Tibial artery (tissue), 4 donors: ENCODE measurements at regions not wholly inside any gene's neighbourhood (a gene's known extent, or its start where the extent isn't known, plus 50 kb on each side); places are given as distances from the start of the nearest gene placed in this dataset.

Source experiments
- DNase-seq, 2 donors: peaks; one replicate each; pipeline ENCODE4 v3.0.0-alpha.2; 2019
- H3K27ac ChIP-seq, 2 donors: fragments of 200-600 bp; sonication (generic) in 1 of 2; 1 replicate in 1 of 2; 2 replicates in 1 of 2; pipeline ENCODE4 v1.5.1; 2018 to 2019; ENCODE audit warnings: mild to moderate bottlenecking in 1 of 2
- H3K27me3 ChIP-seq, 2 donors: fragments of 200-600 bp; sonication (generic) in 1 of 2; one replicate each; pipeline versions ENCODE4 v1.5.1 to v1.6.0; 2016 to 2019
- H3K36me3 ChIP-seq, 3 donors: fragments of 200-600 bp; sonication (generic) in 2 of 3; one replicate each; pipeline ENCODE4 v1.5.1; 2016 to 2019; ENCODE audit warnings: mild to moderate bottlenecking in 2 of 3
- H3K4me1 ChIP-seq, 4 donors: fragments of 200-600 bp; sonication (generic) in 2 of 4; 1 replicate in 3 of 4; 2 replicates in 1 of 4; pipeline ENCODE4 v1.5.1; 2016 to 2019
- H3K4me3 ChIP-seq, 2 donors: fragments of 200-600 bp; sonication (generic) in 1 of 2; 1 replicate in 1 of 2; 2 replicates in 1 of 2; pipeline ENCODE4 v1.5.1; 2018 to 2019; ENCODE audit warnings: mild to moderate bottlenecking in 2 of 2
- H3K9me3 ChIP-seq, 3 donors: fragments of 200-600 bp; sonication (generic) in 1 of 3; one replicate each; pipeline ENCODE4 v1.5.1; 2016 to 2019
- intact Hi-C: fragments of 100-400 bp; cut with DNase I; formaldehyde crosslinking; loops from one replicate; pipeline ENCODE4 v1.15.0; 2023; ENCODE audit warnings: low total_unique reads
- TF ChIP-seq, protein P1 (sequence below), 2 experiments: fragments of 200-600 bp in 1 of 2; fragments of 450-650 bp in 1 of 2; IDR thresholded peaks; one replicate each; pipeline ENCODE4 v1.5.1; 2017 to 2019; ENCODE audit warnings: antibody characterized with exemption in 2 of 2, mild to moderate bottlenecking in 1 of 2, moderate library complexity in 1 of 2

GRCh38 chr5:73328640-73329039 lies 119.9 kb downstream of the FOXD1 start:
- Histone ChIP-seq H3K4me1 (no peaks in the 10 kb centered on the region), H3K27ac (no peak overlapping the region), H3K4me3 (no peak overlapping the region), H3K36me3 (no peaks in the 10 kb centered on the region), H3K27me3 (no peaks in the 10 kb centered on the region), H3K9me3 (peaks cover 0 to 19% (median 18%) of the 10 kb centered on the region in 3 donors)
- intact Hi-C loops = no loop called here
- no peak for DNase-seq
- TF ChIP-seq, protein P1, sequence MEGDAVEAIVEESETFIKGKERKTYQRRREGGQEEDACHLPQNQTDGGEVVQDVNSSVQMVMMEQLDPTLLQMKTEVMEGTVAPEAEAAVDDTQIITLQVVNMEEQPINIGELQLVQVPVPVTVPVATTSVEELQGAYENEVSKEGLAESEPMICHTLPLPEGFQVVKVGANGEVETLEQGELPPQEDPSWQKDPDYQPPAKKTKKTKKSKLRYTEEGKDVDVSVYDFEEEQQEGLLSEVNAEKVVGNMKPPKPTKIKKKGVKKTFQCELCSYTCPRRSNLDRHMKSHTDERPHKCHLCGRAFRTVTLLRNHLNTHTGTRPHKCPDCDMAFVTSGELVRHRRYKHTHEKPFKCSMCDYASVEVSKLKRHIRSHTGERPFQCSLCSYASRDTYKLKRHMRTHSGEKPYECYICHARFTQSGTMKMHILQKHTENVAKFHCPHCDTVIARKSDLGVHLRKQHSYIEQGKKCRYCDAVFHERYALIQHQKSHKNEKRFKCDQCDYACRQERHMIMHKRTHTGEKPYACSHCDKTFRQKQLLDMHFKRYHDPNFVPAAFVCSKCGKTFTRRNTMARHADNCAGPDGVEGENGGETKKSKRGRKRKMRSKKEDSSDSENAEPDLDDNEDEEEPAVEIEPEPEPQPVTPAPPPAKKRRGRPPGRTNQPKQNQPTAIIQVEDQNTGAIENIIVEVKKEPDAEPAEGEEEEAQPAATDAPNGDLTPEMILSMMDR (IDR thresholded peaks at IDR 0.05) = no peak

DNA sequence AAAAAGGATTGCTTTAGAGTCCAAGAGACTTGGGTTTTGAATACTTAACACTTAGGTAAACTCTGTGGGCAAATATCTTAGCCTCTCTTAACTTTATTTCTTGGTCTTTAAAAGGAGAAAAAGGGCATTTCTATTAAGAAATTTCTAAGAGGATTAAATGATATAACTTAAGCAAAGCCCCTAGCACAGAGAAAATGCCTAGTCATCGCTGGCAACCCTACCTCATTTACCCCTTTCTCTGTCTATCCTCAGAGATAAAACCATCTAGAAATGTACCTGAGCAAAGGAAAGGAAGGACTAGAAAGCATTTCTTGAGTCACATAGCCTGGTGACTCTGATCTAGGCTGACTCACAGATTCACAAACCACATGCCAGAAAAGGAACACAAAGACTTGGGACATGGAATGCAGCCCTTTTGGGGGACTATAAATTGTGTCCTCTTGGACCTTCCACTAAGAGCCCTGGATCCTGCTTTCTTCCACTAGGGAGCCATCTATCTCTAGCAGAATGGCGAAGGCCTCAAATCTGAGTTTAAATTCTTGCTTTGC lies 120.6 kb downstream of the FOXD1 start:
- Histone ChIP-seq H3K27me3 (no peaks in the 10 kb centered on the region), H3K36me3 (no peaks in the 10 kb centered on the region), H3K4me3 (no peak overlapping the region), H3K4me1 (no peaks in the 10 kb centered on the region), H3K27ac (no peak overlapping the region), H3K9me3 (peaks cover 0 to 19% (median 18%) of the 10 kb centered on the region in 3 donors)
- TF ChIP-seq, protein P1 (IDR thresholded peaks at IDR 0.05) = no peak
- DNase-seq = no peak
- intact Hi-C loops = no loop called here

DNA sequence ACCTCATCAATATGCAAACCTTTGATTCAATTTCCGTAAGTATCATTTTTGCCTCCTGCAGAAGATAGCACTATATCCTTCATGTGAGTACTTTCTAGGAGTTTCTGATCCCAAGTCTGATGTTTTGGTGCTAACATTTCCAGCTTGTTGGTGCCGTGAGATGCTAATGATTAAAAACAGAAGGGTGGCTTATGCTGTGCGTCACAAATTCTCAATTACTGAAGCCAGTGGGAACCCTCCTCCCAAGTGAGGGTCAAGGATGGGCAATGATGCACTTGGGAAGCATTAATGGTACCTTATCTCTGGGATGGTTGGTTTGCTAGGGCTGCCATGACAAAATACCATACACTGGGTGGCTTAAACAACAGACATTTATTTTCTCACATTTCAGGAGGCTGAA lies 123.0 kb downstream of the FOXD1 start:
- Histone ChIP-seq H3K4me1 (no peaks in the 10 kb centered on the region), H3K27ac (no peak overlapping the region), H3K9me3 (peaks cover 0 to 7% (median 4%) of the 10 kb centered on the region in 3 donors), H3K27me3 (peaks cover 0 to 3% of the 10 kb centered on the region in 2 donors), H3K4me3 (no peak overlapping the region), H3K36me3 (no peaks in the 10 kb centered on the region)
- intact Hi-C loops = no loop called here
- no peak for DNase-seq
- TF ChIP-seq, protein P1 (IDR thresholded peaks at IDR 0.05) = no peak

DNA sequence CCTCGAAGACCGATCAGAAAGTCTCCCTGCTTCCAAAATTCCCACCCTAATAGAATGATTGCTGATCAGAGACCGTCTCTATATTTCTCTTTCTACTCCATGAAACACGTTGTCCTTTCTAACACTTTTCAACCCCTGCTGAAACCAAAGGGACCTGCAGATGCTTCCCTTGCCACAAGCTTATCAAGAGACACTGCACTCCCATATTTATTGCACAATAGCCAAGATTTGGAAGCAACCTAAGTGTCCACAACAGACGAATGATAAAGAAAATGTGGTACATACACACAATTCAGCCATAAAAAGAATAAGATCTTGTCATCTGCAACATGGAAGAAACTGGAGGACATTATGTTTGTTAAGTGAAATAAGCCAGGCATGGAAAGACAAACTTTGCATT lies 125.1 kb downstream of the FOXD1 start:
- Histone ChIP-seq H3K4me1 (no peaks in the 10 kb centered on the region), H3K27ac (no peak overlapping the region), H3K27me3 (peaks cover 0 to 8% of the 10 kb centered on the region in 2 donors), H3K9me3 (no peaks in the 10 kb centered on the region), H3K36me3 (no peaks in the 10 kb centered on the region), H3K4me3 (no peak overlapping the region)
- DNase-seq = no peak
- intact Hi-C loops = no loop called here
- TF ChIP-seq, protein P1 (IDR thresholded peaks at IDR 0.05) = no peak

DNA sequence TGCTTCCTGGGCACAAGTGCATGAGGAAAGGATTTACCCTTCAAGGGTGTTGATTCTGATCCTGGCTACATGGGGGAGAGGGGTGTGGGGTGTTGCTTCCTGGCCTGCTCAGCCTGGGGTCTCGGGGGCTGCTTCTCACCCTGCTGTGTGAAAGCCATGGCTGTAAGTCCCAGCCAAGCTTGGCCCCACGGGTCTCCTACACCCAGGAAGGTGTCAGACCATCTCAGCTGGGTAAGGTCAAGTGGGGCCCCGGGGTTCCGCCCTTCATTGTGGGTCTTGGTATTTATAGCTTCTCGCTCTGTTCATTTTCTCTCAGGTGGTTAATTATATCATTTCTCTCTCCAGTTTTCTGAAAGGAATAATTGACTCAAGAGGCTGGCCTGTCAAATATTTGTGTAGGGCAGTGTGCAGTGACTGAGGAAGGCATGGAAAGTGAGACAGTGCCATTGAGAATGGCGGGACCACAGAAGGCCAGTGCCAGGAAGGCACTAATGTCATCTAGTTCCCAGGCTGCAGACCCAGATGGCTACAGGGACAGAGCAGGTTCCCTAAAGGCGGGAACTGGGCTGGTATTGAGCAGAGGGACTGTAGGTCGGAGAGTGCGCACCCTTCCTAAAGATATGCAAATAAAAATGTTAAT lies 126.0 kb downstream of the FOXD1 start:
- TF ChIP-seq, protein P1 (IDR thresholded peaks at IDR 0.05) = no peak
- H3K36me3 ChIP-seq = no peaks in the 10 kb centered on the region
- no peak for DNase-seq
- intact Hi-C loops = no loop called here
- H3K4me1 ChIP-seq = no peaks in the 10 kb centered on the region
- H3K27ac ChIP-seq = no peak overlapping the region
- H3K9me3 ChIP-seq = no peaks in the 10 kb centered on the region
- peaks cover 0 to 12% of the 10 kb centered on the region in 2 donors for H3K27me3 ChIP-seq
- H3K4me3 ChIP-seq = no peak overlapping the region
